Right lung (tissue), 2 donors: ENCODE measurements at regions not wholly inside any gene's neighbourhood (a gene's known extent, or its start where the extent isn't known, plus 50 kb on each side); places are given as distances from the start of the nearest gene placed in this dataset.

ENCODE experiments used
- DNase-seq, 2 donors: peaks; one replicate each; pipeline ENCODE4 v3.0.0-alpha.2; 2013

- DNase-seq: peak; percentile 88 to 93
Measured at GRCh38 chr1:55584526-55585401, 369.6 kb upstream of the USP24 start.

GRCh38 chr1:55582084-55582483 is 366.9 kb upstream of the USP24 start:
- DNase-seq: no peak

GRCh38 chr1:55580845-55581332 is 365.7 kb upstream of the USP24 start:
- DNase-seq: no peak

- DNase-seq: no peak
Measured at GRCh38 chr1:55579332-55580001, 364.3 kb upstream of the USP24 start.

- no peak for DNase-seq
Measured at GRCh38 chr1:55578646-55579045, 363.5 kb upstream of the USP24 start.

GRCh38 chr1:55575571-55576279 is 360.6 kb upstream of the USP24 start:
- no peak for DNase-seq

GRCh38 chr1:55574691-55575225 is 359.6 kb upstream of the USP24 start:
- DNase-seq: no peak

- no peak for DNase-seq
Measured at GRCh38 chr1:55572878-55573734, 357.9 kb upstream of the USP24 start.

GRCh38 chr1:55571767-55572166 is 356.6 kb upstream of the USP24 start:
- DNase-seq: no peak

GRCh38 chr1:55569417-55569816 is 354.3 kb upstream of the USP24 start:
- DNase-seq: no peak

GRCh38 chr1:55568732-55569131 is 353.6 kb upstream of the USP24 start:
- no peak for DNase-seq

- no peak for DNase-seq
Measured at GRCh38 chr1:55560266-55560665, 345.1 kb upstream of the USP24 start.

- DNase-seq: no peak
Measured at GRCh38 chr1:55559842-55560241, 344.7 kb upstream of the USP24 start.

- no peak for DNase-seq
Measured at GRCh38 chr1:55559161-55559611, 344.0 kb upstream of the USP24 start.

GRCh38 chr1:55558515-55558914 is 343.4 kb upstream of the USP24 start:
- DNase-seq: no peak

GRCh38 chr1:55555956-55556725 is 341.0 kb upstream of the USP24 start:
- DNase-seq: peak; percentile 80 to 84

- no peak for DNase-seq
Measured at GRCh38 chr1:55554611-55555010, 339.4 kb upstream of the USP24 start.

- DNase-seq: no peak
Measured at GRCh38 chr1:55552636-55553035, 337.5 kb upstream of the USP24 start.

GRCh38 chr1:55547405-55547804 is 332.2 kb upstream of the USP24 start:
- DNase-seq: no peak

- no peak for DNase-seq
Measured at GRCh38 chr1:55546553-55546952, 331.4 kb upstream of the USP24 start.
